GM23338 (cell line): ENCODE measurements at regions not wholly inside any gene's neighbourhood (a gene's known extent, or its start where the extent isn't known, plus 50 kb on each side); places are given as distances from the start of the nearest gene placed in this dataset.

Experiments
- ATAC-seq: fragments of 200-7000 bp; cut with Tn5 transposase; 3 replicates; pipeline ENCODE4 v1.9.1; 2020
- DNase-seq: peaks from one replicate; pipeline ENCODE4 v3.0.0-alpha.2; 2015; ENCODE audit warnings: low spot score
- H2AFZ ChIP-seq: fragments of 200-600 bp; sonication (generic); 2 replicates; pipeline ENCODE4 v1.8.0; 2016; ENCODE audit warnings: antibody characterized with exemption, mild to moderate bottlenecking, moderate library complexity
- H3F3A ChIP-seq: fragments of 200-600 bp; sonication (generic); replicated peaks from 2 replicates; pipeline ENCODE4 v1.8.0; 2017; ENCODE audit warnings: antibody characterized with exemption, mixed run types, low read depth
- H3K27ac ChIP-seq: fragments of 200-600 bp; sonication (generic); 2 replicates; pipeline ENCODE4 v1.6.1; 2016; ENCODE audit warnings: low read depth
- H3K27me3 ChIP-seq: fragments of 200-600 bp; sonication (generic); 2 replicates; pipeline ENCODE4 v1.8.0; 2016; ENCODE audit warnings: mild to moderate bottlenecking, mixed run types, moderate library complexity; ENCODE audit not compliant: insufficient read depth
- H3K36me3 ChIP-seq: fragments of 200-600 bp; sonication (generic); 2 replicates; pipeline ENCODE4 v1.8.0; 2016; ENCODE audit warnings: mild to moderate bottlenecking; ENCODE audit not compliant: insufficient read depth
- H3K4me1 ChIP-seq: fragments of 200-600 bp; sonication (generic); 2 replicates; pipeline ENCODE4 v1.8.0; 2016; ENCODE audit warnings: mild to moderate bottlenecking, moderate library complexity; ENCODE audit not compliant: insufficient read depth
- H3K4me2 ChIP-seq: fragments of 200-600 bp; sonication (generic); 2 replicates; pipeline ENCODE4 v1.7.1; 2017; ENCODE audit warnings: mixed run types
- H3K4me3 ChIP-seq: fragments of 200-600 bp; sonication (generic); 2 replicates; pipeline ENCODE4 v1.6.1; 2016; ENCODE audit warnings: mixed run types
- H3K79me2 ChIP-seq: fragments of 200-600 bp; sonication (generic); replicated peaks from 2 replicates; pipeline ENCODE4 v1.8.0; 2017; ENCODE audit warnings: mild to moderate bottlenecking; ENCODE audit not compliant: insufficient read depth
- H3K9me2 ChIP-seq: fragments of 200-600 bp; sonication (generic); 2 replicates; pipeline ENCODE4 v1.8.0; 2017; ENCODE audit not compliant: insufficient read depth
- H4K20me1 ChIP-seq: fragments of 200-600 bp; sonication (generic); replicated peaks from 2 replicates; pipeline ENCODE4 v1.8.0; 2017; ENCODE audit warnings: mild to moderate bottlenecking; ENCODE audit not compliant: insufficient read depth
- H3K27ac Mint-ChIP-seq: 2 replicates; pipeline ENCODE4 v1.8.0; 2020; ENCODE audit warnings: inconsistent platforms, mild to moderate bottlenecking, moderate library complexity, mixed read lengths
- H3K27me3 Mint-ChIP-seq: 3 replicates; pipeline ENCODE4 v1.8.0; 2022; ENCODE audit warnings: low read depth, mild to moderate bottlenecking, moderate library complexity, mixed read lengths, inconsistent platforms; ENCODE audit not compliant: insufficient read depth, poor library complexity
- H3K36me3 Mint-ChIP-seq: 3 replicates; pipeline ENCODE4 v1.8.0; 2021; ENCODE audit warnings: low read depth, mild to moderate bottlenecking, inconsistent platforms, moderate library complexity, mixed read lengths
- H3K4me1 Mint-ChIP-seq: 3 replicates; pipeline ENCODE4 v1.8.0; 2020; ENCODE audit warnings: mild to moderate bottlenecking, inconsistent platforms, mixed read lengths
- H3K4me3 Mint-ChIP-seq: 3 replicates; pipeline ENCODE4 v1.8.0; 2021; ENCODE audit warnings: moderate library complexity, mild to moderate bottlenecking, inconsistent platforms, mixed read lengths
- H3K9me3 Mint-ChIP-seq: 3 replicates; pipeline ENCODE4 v1.8.0; 2020; ENCODE audit warnings: moderate library complexity, mild to moderate bottlenecking, inconsistent platforms, mixed read lengths
- CREB1 ChIP-seq: fragments of 250-450 bp; sonication (Bioruptor Pico); IDR thresholded peaks from 2 replicates; pipeline ENCODE4 v1.5.0; 2020; ENCODE audit warnings: low read depth, mild to moderate bottlenecking, moderate library complexity
- CTCF ChIP-seq, 2 experiments: fragments of 200-600 bp in 1 of 2; sonication (generic) in 1 of 2; conservative IDR thresholded peaks; 2 replicates each; pipeline versions ENCODE4 v1.5.1 to v1.6.1; 2016 to 2017; ENCODE audit warnings: antibody characterized with exemption in 2 of 2, low read depth in 2 of 2, mild to moderate bottlenecking in 2 of 2, moderate library complexity in 1 of 2
- EZH2 ChIP-seq: fragments of 200-600 bp; sonication (generic); IDR thresholded peaks from one replicate; pipeline ENCODE4 v1.8.0; 2017; ENCODE audit warnings: antibody characterized with exemption, mild to moderate bottlenecking, low read depth; ENCODE audit not compliant: unreplicated experiment
- JUNB ChIP-seq: IDR thresholded peaks from one replicate; pipeline ENCODE4 v1.6.1; 2016; ENCODE audit warnings: antibody characterized with exemption; ENCODE audit not compliant: unreplicated experiment
- NANOG ChIP-seq: IDR thresholded peaks from 2 replicates; pipeline ENCODE4 v1.6.1; 2016; ENCODE audit warnings: antibody characterized with exemption, borderline replicate concordance
- REST ChIP-seq: IDR thresholded peaks from one replicate; pipeline ENCODE4 v1.6.1; 2018; ENCODE audit warnings: antibody characterized with exemption; ENCODE audit not compliant: unreplicated experiment
- ZNF462 ChIP-seq: fragments of 250-450 bp; sonication (Bioruptor Pico); IDR thresholded peaks from 2 replicates; pipeline ENCODE4 v1.5.0; 2020; ENCODE audit warnings: mild to moderate bottlenecking, moderate library complexity

- Histone ChIP-seq H3K9me2 (no peaks in the 10 kb centered on the region), H4K20me1 (no peaks in the 10 kb centered on the region), H3K4me1 (peaks cover 44% of the 10 kb centered on the region), H3K27ac (peak overlapping the region; percentile 93), H3K27me3 (no peaks in the 10 kb centered on the region), H2AFZ (no peak overlapping the region), H3K79me2 (no peaks in the 10 kb centered on the region), H3K36me3 (no peaks in the 10 kb centered on the region), H3F3A (0 out of 2 replicates have a peak, but pooled peaks cover 9% of the 10 kb centered on the region), H3K4me2 (peak overlapping the region; percentile 56), H3K4me3 (no peak overlapping the region)
- Mint-ChIP-seq H3K9me3 (no peaks in the 10 kb centered on the region), H3K36me3 (no peaks in the 10 kb centered on the region), H3K27ac (peak overlapping the region; percentile 94), H3K4me3 (no peak overlapping the region), H3K27me3 (peaks cover 4% of the 10 kb centered on the region), H3K4me1 (peaks cover 61% of the 10 kb centered on the region)
- DNase-seq = no peak
- no peak for ATAC-seq
- TF ChIP-seq REST = no peak
- no peak for TF ChIP-seq ZNF462
- TF ChIP-seq CTCF (conservative IDR thresholded peaks at IDR 0.05; ENCODE audit: low read depth in 2 of 2) = no peak
- TF ChIP-seq NANOG = no peak
- no peak for TF ChIP-seq JUNB
- no peak for TF ChIP-seq EZH2
- TF ChIP-seq CREB1 (CRISPR knock-in tag) = peak; percentile 47; the same call in 1 of the 2 replicates
These were observed 160.3 kb upstream of the ZNF217 start for GRCh38 chr20:53753880-53754459.
